ENCODE measurements at regions not wholly inside any gene's neighbourhood (a gene's known extent, or its start where the extent isn't known, plus 50 kb on each side); places are given as distances from the start of the nearest gene placed in this dataset.
"Not testable (repeated sequence)": the region's sequence is repeated elsewhere in the genome, so short reads cannot be mapped to it uniquely, and the experiment has no call there.

DNA sequence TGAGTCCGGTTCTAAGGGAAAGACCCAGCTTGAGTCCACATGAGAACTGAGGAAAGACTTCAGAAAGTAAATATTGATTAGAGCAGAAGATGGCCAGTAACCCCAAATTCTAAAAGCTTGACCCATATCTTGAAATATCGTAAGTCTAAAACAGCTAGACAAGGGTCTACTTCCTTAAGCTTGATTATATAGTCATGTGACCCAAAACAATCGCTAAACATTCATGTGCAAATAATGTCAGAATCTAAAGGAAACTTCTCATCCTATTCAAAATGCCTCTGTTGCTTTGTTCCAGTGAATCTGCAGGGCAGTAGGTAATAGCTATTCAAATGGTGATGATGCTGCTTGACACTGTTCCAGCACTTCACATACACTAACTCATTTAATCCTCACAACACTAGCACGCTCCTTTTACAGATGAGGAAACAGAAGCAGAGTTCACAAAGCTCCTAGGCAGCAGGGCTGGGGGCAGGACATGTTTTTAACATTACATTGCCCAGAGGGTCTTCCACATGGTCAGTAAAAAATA lies 52.6 kb downstream of the TCF20 start:
- no peak for DNase-seq

DNA sequence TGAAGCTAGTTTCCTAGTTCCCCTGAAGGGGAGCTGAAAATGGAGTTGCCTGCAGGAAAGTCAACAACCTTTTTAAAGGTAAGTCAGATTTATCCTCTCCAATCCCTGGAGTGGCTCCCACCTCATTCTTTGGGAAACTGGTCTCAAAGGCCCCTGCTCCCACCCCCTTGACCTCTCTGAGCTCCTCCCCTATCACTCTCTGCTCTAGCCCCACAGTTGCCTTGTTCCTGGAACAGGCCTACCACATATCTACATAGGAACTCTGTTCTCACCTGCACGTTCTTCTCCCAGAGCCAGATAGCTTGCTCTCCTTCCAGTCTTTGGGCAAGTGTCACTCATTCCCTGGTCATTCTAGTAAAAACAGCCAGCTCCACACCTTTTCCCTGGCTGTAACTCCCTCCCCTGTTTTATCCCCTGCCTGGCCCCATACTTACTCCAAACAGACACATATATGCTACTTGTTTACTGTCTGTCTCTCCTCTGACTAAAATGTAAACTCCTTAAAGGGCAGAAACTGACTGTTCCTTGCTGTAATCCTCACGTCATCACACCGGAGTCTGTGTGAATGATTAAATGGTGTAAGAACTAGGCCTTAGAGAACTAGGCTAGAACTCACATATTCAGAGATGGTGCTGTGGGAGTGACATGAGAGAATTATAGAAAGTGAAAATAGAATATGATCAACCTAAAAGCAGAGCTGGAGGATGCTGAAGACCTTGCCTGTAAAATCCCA lies 53.3 kb downstream of the TCF20 start:
- no peak for DNase-seq

DNA sequence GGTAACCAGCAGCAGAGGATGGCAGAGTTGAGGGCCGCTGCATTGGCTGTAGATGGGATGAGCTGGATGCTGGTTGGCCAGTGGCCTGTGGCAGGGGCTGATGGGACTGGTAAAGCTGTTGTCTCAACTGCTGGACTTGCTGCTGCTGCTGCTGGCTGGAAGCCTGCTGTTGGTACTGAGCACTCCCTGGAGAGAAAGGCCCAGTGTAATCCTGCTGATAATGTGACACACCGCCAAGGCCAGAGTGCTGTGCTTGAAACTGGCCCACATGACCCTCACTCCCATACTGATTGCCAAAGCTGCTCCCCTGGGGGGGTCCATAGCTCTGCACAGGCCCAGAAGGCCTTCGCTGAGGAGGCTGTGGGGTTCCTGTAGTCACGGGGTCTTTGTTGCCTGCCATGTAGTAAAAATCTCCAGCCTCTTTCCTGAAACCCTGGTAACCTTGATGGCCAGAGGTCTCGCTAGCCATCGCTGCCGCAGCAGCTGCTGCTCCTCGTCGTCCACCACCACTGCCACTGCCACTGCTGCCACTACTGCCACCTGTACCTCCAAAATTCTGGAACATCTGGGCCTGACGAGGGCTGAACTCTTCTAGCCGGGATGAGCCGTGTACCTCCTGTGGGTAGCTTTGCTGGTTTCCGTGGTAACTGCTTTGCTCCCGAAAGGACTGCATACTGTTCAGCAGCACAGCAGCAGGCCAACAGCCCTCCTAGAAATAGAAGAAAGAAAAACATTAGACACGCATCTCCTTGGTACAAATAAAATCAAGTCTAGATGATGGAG lies 55.6 kb downstream of the TCF20 start:
- DNase-seq = no peak

DNA sequence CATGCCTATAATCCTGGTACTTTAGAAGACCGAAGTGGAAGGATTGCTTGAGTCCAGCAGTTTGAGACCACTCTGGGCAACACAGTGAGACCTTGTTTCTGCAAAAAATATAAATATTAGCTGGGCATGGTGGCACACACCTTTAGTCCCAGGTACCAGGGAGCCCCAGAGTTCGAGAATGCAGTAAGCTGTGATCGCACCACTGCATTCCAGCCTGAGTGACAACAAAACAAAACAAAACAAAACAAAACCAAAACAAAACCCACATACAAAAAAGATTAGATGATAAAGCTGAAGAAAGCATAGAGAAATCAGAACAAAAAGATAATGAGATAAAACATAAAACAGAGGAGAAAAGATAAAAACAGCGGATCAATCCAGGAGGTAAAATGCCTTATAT lies 62.1 kb downstream of the TCF20 start:
- DNase-seq = no peak

DNA sequence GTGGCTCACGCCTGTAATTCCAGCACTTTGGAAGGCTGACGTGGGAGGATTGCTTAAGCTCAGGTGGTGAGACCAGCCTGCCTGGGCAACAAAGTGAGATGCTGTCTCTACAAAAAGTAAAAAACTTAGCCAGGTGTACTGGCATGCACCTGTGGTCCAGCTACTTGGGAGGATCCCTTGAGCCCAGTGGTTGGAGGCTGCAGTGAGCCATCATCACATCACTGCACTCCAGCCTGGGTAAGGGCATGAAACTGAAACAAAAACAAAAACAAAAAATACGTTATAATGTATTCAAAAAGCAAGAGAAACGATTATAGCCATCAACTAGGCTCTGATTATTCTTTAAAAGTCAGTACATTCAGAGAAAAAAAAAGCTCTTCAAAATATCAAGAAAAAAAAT lies 62.5 kb downstream of the TCF20 start:
- no peak for DNase-seq

DNA sequence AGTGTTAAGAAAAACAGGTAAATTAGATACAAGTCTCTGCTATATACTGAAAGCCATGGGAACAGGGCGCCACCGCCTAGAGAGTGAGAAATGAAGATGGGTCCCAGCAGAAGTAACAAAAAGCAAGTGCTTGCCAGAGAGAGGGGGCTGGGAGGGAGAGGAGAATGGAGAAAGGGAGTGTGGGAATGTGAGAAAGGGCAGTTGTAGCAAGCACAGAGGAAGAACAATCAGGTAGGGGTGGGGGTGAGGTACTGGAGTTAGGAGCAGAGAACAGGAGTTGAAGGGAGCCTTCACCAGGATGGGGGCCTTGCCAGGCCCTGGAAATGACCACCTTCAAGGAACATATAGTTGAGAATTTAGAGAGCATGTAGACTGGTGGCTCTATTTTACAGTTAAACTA lies 66.8 kb downstream of the TCF20 start:
- no peak for DNase-seq

DNA sequence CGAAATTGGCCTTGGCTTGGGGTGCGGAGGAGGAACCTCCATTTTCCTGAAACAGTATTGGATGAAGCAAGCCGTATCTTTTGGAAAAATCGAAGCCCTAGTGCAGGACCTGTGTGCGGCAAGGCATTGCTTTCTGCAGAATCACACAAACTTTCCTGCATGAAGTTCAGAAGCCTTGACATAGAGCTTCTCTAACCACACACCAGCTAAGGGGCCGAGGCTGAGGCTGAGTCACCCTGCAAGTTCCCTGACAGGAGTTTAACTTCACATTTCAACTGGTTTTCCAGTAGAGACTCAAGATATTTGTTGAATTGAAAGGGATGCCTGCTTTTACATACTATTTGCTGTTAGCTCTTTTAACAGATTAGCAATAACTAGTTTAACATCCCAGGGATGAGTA lies 67.8 kb downstream of the TCF20 start:
- peak; percentile 66 for DNase-seq

DNA sequence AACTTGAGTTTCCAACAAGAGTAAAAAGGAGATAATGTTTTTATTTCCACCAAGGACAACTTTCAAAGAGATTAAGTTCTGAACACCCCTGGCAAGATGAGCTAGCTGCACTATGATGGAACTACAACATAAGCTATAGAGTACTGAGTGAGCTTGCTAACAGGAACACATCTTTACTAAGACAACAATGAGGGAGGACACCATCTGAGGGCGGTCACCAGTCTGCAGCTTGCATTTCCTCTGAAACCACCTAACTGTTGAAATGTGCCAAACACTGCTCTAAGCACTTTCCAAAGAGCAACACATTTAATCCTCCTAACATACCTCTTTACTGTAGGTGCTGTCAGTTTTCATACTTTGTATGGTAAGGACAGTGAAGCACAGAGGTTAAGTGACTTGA lies 68.4 kb downstream of the TCF20 start:
- DNase-seq = no peak

DNA sequence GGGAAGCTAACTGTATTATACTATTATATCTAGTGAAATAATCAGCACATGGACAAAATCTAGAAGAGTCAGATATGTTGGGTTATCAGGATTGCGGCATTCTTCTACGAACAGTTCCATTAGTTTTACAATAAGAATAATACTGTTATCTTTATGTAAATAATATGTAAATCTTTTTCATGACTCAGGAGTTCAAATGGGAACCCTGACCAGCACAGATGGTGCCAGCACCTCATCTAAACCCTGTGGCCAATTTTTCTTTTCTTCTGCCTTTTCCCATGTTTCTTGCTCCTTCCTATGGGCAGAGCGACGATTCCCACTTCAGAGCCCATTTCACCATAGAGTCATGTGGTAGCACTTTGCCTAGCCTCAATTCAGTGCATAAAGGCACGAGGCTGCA lies 68.4 kb upstream of the CYP2D6 start:
- no peak for DNase-seq

DNA sequence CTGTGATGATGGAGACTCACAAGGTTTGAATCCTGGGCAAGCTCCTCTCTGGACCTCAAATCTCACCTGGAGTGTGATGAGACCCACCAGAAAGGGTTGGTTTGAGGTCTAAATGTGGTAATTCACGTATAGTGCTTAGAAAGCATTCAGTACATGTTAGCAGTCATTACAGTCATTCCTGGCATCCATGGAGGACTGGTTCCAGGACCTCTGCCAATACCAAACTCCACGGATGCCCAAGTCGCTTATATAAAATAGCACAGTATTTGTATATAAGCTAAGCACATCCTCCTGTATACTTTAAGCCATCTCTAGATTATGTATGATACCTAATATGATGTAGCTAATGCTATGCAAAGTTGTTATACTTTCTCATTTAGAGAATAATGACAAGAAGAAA lies 67.6 kb upstream of the CYP2D6 start:
- no peak for DNase-seq

DNA sequence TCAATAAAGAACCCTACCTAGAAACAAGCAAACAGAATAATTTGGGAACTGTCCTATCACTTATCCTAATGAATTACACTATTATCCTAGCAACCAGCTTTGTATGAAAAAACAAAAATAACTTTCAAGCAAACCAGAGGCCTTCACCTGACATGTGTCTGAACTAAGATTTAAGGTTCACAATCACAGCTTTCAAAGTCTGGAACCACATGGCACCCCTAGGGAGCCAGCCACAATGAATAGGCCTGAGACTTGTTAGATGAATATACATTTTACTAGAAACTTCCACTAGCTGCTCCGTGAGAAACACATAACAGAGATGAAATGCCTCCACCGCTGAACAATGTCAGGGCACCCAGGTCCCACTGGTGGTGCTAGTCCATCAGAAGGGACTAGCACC lies 65.8 kb upstream of the CYP2D6 start:
- no peak for DNase-seq

DNA sequence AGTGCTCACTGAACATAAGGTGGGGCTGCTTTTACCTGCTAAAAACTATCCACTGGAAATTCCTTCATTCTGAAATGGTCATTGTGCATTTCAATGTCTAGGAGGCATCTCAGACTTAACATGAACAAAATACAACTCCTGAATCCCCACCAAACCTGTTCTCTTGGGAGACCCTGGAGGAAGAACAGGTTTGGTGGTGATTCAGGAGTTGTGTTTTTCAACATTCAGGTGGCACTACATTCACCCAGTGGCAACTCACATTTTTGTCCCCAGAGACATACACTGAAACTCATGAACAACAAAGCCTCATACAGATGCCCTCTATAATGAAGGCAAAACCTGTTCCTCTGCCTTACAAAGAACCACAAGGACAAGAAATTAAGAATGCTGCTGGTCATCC lies 64.3 kb upstream of the CYP2D6 start:
- no peak for DNase-seq

DNA sequence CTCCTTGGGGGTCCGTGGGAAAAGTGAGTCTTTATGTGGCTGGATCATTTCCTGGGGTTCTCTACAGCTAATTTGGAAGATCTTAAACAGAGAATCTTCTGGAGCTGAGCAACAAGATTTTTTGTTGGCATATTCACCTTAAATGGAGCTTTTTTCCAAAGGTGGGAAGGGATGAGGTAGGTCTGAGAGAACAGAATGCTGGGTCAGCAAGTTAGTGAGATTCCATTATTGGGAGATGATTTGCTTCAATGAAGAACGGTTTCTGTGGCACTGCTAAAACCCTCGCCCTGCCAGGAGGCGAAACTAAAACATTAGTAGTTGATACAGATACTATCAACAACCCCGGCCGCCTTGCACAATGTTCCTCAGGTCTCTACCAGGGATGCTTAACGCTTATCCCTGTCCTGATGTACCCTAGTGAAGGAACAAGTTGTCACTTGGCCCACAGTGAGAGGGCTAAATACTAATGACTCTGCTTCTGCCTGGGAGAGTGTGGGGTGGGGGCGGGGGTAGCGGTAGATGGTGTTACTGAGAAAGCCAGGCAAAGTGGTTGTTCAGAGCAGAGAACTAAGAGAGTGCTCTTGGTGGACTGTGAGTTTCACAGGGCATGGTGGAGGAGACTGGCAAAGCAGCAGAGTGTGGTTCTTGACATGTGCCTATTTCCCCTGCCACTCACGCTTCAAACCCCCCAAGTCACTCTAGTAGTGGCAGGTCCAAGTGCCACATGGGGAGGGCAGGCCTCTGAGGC lies 63.7 kb upstream of the CYP2D6 start:
- no peak for DNase-seq

DNA sequence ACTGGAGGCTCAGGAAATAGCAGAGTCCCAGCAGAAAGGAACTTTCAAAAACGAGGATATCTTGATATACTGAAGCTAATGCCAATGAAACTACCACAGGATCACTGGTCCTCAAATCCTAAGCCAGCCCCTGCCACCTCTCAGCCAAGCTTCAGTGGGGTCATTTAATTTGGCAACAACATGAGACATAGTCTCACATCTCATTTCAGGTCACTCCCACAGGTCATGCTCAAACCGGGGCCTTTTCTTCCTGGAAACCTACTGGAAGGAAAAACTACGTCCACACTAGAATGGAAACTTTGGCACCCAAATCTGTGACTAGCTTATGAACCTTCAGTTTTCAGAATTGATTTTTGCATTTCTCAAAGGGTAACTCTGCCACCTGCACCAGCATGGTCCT lies 61.9 kb upstream of the CYP2D6 start:
- no peak for DNase-seq

DNA sequence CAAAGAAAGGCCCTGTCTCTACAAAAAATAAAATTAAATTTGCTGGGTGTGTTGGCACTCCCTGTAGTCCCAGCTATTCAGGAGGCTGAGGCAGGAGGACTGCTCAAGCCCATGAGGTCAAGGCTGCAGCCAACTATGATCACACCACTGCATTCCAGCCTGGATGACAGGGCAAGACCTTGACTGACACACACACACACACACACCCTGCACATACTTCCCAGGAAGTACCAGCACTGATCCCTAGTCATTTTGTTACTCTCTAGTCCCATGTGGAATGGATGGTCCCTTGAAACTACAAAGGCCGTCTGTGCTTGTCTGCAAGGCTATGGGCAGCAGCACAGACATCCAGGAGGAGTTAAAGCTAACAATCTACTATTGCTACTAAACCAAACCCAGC lies 59.7 kb upstream of the CYP2D6 start:
- DNase-seq = no peak

DNA sequence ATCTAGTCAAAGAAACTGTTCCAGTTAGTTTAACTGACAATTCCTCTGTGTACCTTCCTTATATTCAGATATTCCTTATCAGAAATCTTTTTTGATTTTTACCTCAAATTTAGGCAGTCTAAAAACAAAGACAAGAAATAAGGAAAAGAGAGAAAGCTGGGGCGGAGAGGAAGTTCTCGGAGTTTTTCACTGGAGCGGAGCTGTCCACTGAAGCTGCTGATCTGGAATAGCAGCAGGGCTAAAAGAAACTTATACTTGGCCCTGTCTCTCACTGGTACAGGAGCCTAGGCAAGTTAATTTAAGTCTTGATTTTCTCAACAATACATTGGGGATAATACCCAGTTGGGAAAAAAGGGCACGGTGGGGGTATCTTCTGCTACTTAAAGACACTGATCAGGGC lies 59.2 kb upstream of the CYP2D6 start:
- DNase-seq = no peak

DNA sequence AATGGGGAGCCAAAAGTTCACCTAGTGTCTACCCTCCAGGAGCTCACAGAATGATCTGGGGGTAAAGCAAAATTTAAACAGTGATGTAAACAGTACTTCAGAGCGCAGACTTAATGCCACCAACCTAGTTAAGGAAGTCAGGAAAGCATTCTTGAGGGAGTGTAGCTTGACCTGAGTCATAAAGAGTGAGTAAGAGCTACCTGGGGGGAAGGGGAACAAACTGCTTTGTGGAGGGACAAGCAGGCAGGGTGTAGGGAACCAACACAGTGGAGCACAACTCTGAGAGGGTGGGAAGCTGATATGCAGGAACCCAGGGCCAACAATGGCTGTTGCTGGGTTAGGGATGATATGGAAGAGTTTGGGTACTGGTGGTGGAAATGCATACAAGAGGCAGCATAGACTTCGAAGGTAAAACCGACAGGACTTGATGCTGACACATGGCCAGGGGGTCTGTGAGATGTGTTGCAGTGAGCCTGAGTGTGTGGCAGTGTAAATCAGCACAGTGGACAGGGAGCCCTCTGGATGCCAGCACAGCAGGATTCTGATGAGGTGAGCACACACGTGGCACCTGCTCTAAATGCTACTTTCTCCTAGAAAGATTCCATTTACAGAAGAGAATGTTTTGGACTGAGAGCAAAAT lies 58.3 kb upstream of the CYP2D6 start:
- no peak for DNase-seq

DNA sequence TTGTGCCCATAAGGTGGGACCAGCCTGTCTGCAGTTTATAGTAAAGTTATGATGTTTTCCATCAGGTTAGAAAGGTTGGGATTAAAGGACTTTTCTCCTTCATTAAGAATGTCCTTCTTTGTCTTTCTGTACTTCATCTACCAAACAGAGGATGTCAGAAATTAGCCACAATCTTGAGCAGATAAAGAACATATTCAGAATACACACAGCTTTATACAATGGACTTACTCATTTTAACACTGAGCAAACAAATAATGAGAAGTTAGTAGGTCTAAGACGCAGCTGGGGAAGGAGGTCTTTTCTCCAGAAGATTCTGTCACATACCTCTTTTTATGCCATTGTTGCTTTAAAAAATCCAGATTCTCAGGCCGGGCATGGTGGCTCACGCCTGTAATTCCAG lies 57.0 kb upstream of the CYP2D6 start:
- no peak for DNase-seq

DNA sequence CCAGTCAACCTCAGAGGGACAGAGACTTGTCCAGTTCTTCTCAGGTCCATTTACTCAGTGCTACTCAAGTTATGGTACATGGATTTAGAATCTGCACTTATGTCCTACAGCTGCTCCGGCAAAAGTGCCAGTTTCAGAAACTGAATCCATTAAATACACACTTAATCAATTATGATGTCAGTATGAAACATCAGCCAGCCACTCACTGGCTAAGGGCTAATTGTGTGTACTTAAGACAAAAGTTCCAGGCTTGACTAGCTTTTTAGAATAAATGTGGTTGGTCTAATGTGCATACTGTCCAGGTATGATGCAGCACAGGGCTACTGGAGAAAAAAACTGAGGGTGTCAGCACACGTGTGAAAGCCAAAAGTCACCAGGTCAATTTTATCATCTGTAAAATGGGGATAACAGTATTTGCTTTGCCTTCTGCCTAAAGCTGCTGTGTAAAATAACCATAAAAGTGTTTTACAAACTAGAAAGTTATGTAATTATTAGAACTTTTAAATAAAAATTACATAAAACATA lies 55.4 kb upstream of the CYP2D6 start:
- no peak for DNase-seq

DNA sequence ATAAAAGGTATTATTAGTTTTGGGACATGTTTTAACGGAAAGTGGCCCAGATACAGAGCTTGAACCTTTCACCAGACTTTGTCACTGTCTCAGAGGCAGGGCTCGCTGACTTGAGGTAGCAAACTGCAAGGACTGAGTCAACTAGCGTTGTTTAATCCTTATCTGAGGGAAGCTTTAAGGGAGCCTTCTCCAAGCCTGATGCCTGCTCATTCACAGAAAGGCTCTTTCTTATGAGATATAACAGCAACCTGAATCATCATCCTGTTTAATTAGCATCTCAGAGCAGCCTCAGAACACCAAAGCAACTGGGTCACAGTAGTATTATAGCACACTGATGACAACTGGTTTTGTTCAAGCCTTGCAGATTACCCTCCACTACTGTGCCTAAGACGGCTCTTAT lies 54.2 kb upstream of the CYP2D6 start:
- no peak for DNase-seq

DNA sequence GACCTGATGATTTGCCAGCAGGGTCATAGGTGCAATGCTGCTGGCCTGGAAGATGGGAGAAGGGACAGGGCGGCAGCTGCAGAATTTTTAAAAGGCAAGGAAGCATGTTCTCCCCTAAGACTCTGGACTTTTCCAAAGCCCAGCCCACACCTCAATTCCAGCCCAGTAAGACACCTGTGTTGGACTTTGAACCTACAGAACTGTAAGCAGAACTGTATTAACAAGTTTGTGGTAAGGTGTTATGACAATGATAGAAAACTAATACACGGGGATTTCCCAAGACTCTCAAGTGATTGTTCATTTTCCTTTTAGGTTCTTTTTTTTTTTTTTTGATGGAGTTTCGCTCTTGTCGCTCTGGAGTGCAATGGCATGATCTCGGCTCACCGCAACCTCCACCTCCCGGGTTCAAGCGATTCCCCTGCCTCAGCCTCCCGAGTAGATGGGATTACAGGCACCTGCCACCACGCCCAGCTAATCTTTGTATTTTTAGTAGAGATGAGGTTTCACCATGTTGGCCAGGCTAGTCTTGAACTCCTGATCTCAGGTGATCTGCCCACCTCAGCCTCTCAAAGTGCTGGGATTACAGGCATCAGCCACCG lies 53.0 kb upstream of the CYP2D6 start:
- DNase-seq = not testable (repeated sequence)

DNA sequence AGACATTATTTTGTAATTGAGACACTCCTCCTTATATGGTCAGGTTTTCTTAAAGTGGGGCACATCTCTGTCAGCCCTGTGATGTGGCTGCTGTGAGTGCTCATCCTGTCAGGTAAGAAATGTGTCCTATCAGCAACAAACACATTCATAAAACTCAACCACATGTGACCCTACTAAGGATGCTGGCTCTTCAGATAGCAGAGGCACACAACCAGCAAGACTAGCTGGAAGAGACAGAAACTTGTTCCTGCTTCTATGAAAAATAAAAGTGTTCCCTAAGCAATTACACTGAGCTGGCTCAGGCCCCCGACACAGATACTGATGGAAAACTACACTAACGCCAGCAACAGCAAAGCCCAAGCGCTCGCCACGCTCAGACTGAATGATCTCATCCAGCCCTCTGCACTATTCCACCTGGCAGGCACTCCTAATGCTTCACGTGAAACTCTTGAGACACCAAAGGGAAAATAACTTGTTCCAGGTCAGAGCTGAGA lies 49.8 kb upstream of the CYP2D6 start:
- peak; percentile 76 for DNase-seq
